Stimulated activated CD4-positive, alpha-beta T cell treated with anti-CD3 and anti-CD28 coated beads, TNF-alpha, amount 100 ng/mL, for 24 hours (primary cell): ENCODE measurements at regions not wholly inside any gene's neighbourhood (a gene's known extent, or its start where the extent isn't known, plus 50 kb on each side); places are given as distances from the start of the nearest gene placed in this dataset.
"Not testable (repeated sequence)": the region's sequence is repeated elsewhere in the genome, so short reads cannot be mapped to it uniquely, and the experiment has no call there.

Experiments
- DNase-seq, 3 experiments: peaks; one replicate each; pipeline ENCODE4 v3.0.0-alpha.2; 2020; ENCODE audit warnings: low read depth in 3 of 3

- DNase-seq, result no peak
These were observed 397.6 kb downstream of the BUD13 start for GRCh38 chr11:116375221-116375620.

GRCh38 chr11:116374085-116374484 is 398.7 kb downstream of the BUD13 start:
- DNase-seq, result no peak

- no peak for DNase-seq
These were observed 399.5 kb downstream of the BUD13 start for GRCh38 chr11:116373104-116373944.

GRCh38 chr11:116371146-116371545 is 401.6 kb downstream of the BUD13 start:
- no peak for DNase-seq

GRCh38 chr11:116368784-116369183 is 404.0 kb downstream of the BUD13 start:
- no peak for DNase-seq

GRCh38 chr11:116366980-116367645 is 405.7 kb downstream of the BUD13 start:
- DNase-seq, result no peak

- no peak for DNase-seq
These were observed 406.3 kb downstream of the BUD13 start for GRCh38 chr11:116366451-116366850.

- not testable (repeated sequence) for DNase-seq
These were observed 407.9 kb downstream of the BUD13 start for GRCh38 chr11:116364925-116365324.

GRCh38 chr11:116364348-116364747 is 408.4 kb downstream of the BUD13 start:
- DNase-seq, result no peak

GRCh38 chr11:116360221-116360941 is 412.4 kb downstream of the BUD13 start:
- DNase-seq, result no peak

- DNase-seq, result no peak
These were observed 414.8 kb downstream of the BUD13 start for GRCh38 chr11:116357784-116358544.

GRCh38 chr11:116356451-116356850 is 416.3 kb downstream of the BUD13 start:
- no peak for DNase-seq

GRCh38 chr11:116355104-116355503 is 417.7 kb downstream of the BUD13 start:
- DNase-seq, result no peak

- DNase-seq, result no peak
These were observed 419.2 kb downstream of the BUD13 start for GRCh38 chr11:116353589-116353988.

- no peak for DNase-seq
These were observed 419.9 kb downstream of the BUD13 start for GRCh38 chr11:116352881-116353280.

GRCh38 chr11:116348226-116348625 is 424.6 kb downstream of the BUD13 start:
- no peak for DNase-seq

- no peak for DNase-seq
These were observed 427.2 kb downstream of the BUD13 start for GRCh38 chr11:116345575-116345974.

- DNase-seq, result no peak
These were observed 428.2 kb downstream of the BUD13 start for GRCh38 chr11:116344601-116345000.

GRCh38 chr11:116343270-116343669 is 429.5 kb downstream of the BUD13 start:
- no peak for DNase-seq

- DNase-seq, result no peak
These were observed 430.6 kb downstream of the BUD13 start for GRCh38 chr11:116342148-116342547.

GRCh38 chr11:116339306-116340098 is 433.3 kb downstream of the BUD13 start:
- no peak for DNase-seq
